HUES64 (cell line): ENCODE measurements at regions not wholly inside any gene's neighbourhood (a gene's known extent, or its start where the extent isn't known, plus 50 kb on each side); places are given as distances from the start of the nearest gene placed in this dataset.
A peak's percentile ranks its signal among the peaks of the same experiment; 100 is the strongest.

Experiments used
- H3K27ac ChIP-seq: 2 replicates; pipeline ENCODE4 v1.7.0; 2013; ENCODE audit warnings: low read depth, low read length, inconsistent platforms
- H3K27me3 ChIP-seq: 2 replicates; pipeline ENCODE4 v1.6.1; 2013; ENCODE audit warnings: mild to moderate bottlenecking, low read length; ENCODE audit not compliant: insufficient read depth
- H3K36me3 ChIP-seq: 2 replicates; pipeline ENCODE4 v1.6.1; 2013; ENCODE audit warnings: mild to moderate bottlenecking, low read length; ENCODE audit not compliant: insufficient read depth
- H3K4me1 ChIP-seq: 2 replicates; pipeline ENCODE4 v1.6.1; 2013; ENCODE audit warnings: mild to moderate bottlenecking, low read length, moderate library complexity; ENCODE audit not compliant: insufficient read depth
- H3K4me3 ChIP-seq: 2 replicates; pipeline ENCODE4 v1.5.1; 2013; ENCODE audit warnings: mild to moderate bottlenecking, low read length, moderate library complexity
- H3K9ac ChIP-seq: 2 replicates; pipeline ENCODE4 v1.6.1; 2013; ENCODE audit warnings: mild to moderate bottlenecking, low read depth, low read length
- H3K9me3 ChIP-seq: 2 replicates; pipeline ENCODE4 v1.6.1; 2013; ENCODE audit warnings: low read depth, low read length; ENCODE audit not compliant: insufficient read depth
- WGBS: fragments of 150-250, 120-280 bp; methylation state at CpG from one replicate; pipeline ENCODE4 v1.1.7; 2013; ENCODE audit warnings: missing lambda C conversion rate; 5-methylcytosine and 5-hydroxymethylcytosine counted together

- Histone ChIP-seq H3K36me3 (no peaks in the 10 kb centered on the region), H3K9ac (no peak overlapping the region), H3K27ac (no peak overlapping the region), H3K4me3 (no peak overlapping the region), H3K4me1 (peaks cover 4% of the 10 kb centered on the region; the same call in 1 of the 2 replicates), H3K9me3 (no peaks in the 10 kb centered on the region), H3K27me3 (no peaks in the 10 kb centered on the region)
- WGBS: 87% methylated on average over 3 of the region's 3 CpGs
Measured at GRCh38 chr9:118946669-118947068, 422.6 kb downstream of the BRINP1 start.

GRCh38 chr9:118954857-118955256 lies 414.4 kb downstream of the BRINP1 start:
- Histone ChIP-seq H3K27ac (no peak overlapping the region), H3K9me3 (no peaks in the 10 kb centered on the region), H3K4me3 (no peak overlapping the region), H3K4me1 (no peaks in the 10 kb centered on the region), H3K9ac (no peak overlapping the region), H3K27me3 (no peaks in the 10 kb centered on the region), H3K36me3 (no peaks in the 10 kb centered on the region)
- 88% methylated on average over 2 of the region's 2 CpGs for WGBS

- 87% methylated on average over 2 of the region's 3 CpGs for WGBS
- H3K27ac ChIP-seq: no peak overlapping the region
- no peaks in the 10 kb centered on the region for H3K36me3 ChIP-seq
- H3K9ac ChIP-seq: no peak overlapping the region
- no peak overlapping the region for H3K4me3 ChIP-seq
- peaks cover 9% of the 10 kb centered on the region; the same call in 1 of the 2 replicates for H3K4me1 ChIP-seq
- no peaks in the 10 kb centered on the region for H3K9me3 ChIP-seq
- H3K27me3 ChIP-seq: no peaks in the 10 kb centered on the region
Measured at GRCh38 chr9:118957585-118957984, 411.6 kb downstream of the BRINP1 start.

GRCh38 chr9:118959366-118959765 lies 409.9 kb downstream of the BRINP1 start:
- 81% methylated on average over 5 of the region's 5 CpGs for WGBS

GRCh38 chr9:118961857-118962256 lies 407.4 kb downstream of the BRINP1 start:
- Histone ChIP-seq H3K9ac (no peak overlapping the region), H3K27me3 (no peaks in the 10 kb centered on the region), H3K9me3 (no peaks in the 10 kb centered on the region), H3K4me3 (no peak overlapping the region), H3K4me1 (peaks cover 9% of the 10 kb centered on the region; the same call in 1 of the 2 replicates), H3K36me3 (no peaks in the 10 kb centered on the region), H3K27ac (no peak overlapping the region)
- WGBS: 21% methylated on average over 1 of the region's 1 CpG

More at GRCh38 chr9:118959366-118959765, 409.9 kb downstream of the BRINP1 start:
- Histone ChIP-seq H3K27me3 (no peaks in the 10 kb centered on the region), H3K9ac (no peak overlapping the region), H3K36me3 (no peaks in the 10 kb centered on the region), H3K9me3 (no peaks in the 10 kb centered on the region), H3K27ac (no peak overlapping the region), H3K4me1 (peaks cover 9% of the 10 kb centered on the region; the same call in 1 of the 2 replicates), H3K4me3 (no peak overlapping the region)

GRCh38 chr9:118962426-118962825 lies 406.8 kb downstream of the BRINP1 start:
- Histone ChIP-seq H3K9ac (no peak overlapping the region), H3K4me3 (no peak overlapping the region), H3K4me1 (peaks cover 9% of the 10 kb centered on the region; the same call in 1 of the 2 replicates), H3K27me3 (no peaks in the 10 kb centered on the region), H3K27ac (peak overlapping the region; percentile 54; the same call in 1 of the 2 replicates), H3K9me3 (no peaks in the 10 kb centered on the region), H3K36me3 (no peaks in the 10 kb centered on the region)
- whole genome bisulfite sequencing: 85% methylated on average over 3 of the region's 3 CpGs

- H3K9me3 ChIP-seq: no peaks in the 10 kb centered on the region
- H3K4me3 ChIP-seq: no peak overlapping the region
- H3K36me3 ChIP-seq: no peaks in the 10 kb centered on the region
- no peak overlapping the region for H3K9ac ChIP-seq
- H3K27ac ChIP-seq: no peak overlapping the region
- 100% methylated on average over 2 of the region's 2 CpGs for WGBS
- no peaks in the 10 kb centered on the region for H3K27me3 ChIP-seq
- H3K4me1 ChIP-seq: peaks cover 9% of the 10 kb centered on the region; the same call in 1 of the 2 replicates
Measured at GRCh38 chr9:118963674-118964073, 405.6 kb downstream of the BRINP1 start.

- no peaks in the 10 kb centered on the region for H3K27me3 ChIP-seq
- H3K4me3 ChIP-seq: no peak overlapping the region
- no peaks in the 10 kb centered on the region for H3K36me3 ChIP-seq
- WGBS: 94% methylated on average over 2 of the region's 3 CpGs
- H3K9ac ChIP-seq: no peak overlapping the region
- H3K4me1 ChIP-seq: no peaks in the 10 kb centered on the region
- H3K27ac ChIP-seq: no peak overlapping the region
- H3K9me3 ChIP-seq: no peaks in the 10 kb centered on the region
Measured at GRCh38 chr9:118967901-118968300, 401.3 kb downstream of the BRINP1 start.

- WGBS: 100% methylated on average over 1 of the region's 1 CpG
- H3K4me1 ChIP-seq: peaks cover 5% of the 10 kb centered on the region
- H3K9ac ChIP-seq: no peak overlapping the region
- H3K27ac ChIP-seq: no peak overlapping the region
- H3K9me3 ChIP-seq: no peaks in the 10 kb centered on the region
- H3K27me3 ChIP-seq: no peaks in the 10 kb centered on the region
- H3K36me3 ChIP-seq: no peaks in the 10 kb centered on the region
- no peak overlapping the region for H3K4me3 ChIP-seq
Measured at GRCh38 chr9:118975736-118976135, 393.5 kb downstream of the BRINP1 start.

GRCh38 chr9:118976160-118976559 lies 393.1 kb downstream of the BRINP1 start:
- Histone ChIP-seq H3K4me1 (peaks cover 9% of the 10 kb centered on the region), H3K9ac (no peak overlapping the region), H3K27me3 (no peaks in the 10 kb centered on the region), H3K4me3 (no peak overlapping the region), H3K9me3 (no peaks in the 10 kb centered on the region), H3K27ac (no peak overlapping the region), H3K36me3 (no peaks in the 10 kb centered on the region)
- 52% methylated on average over 2 of the region's 2 CpGs for WGBS

GRCh38 chr9:118984607-118985006 lies 384.6 kb downstream of the BRINP1 start:
- Histone ChIP-seq H3K4me1 (peaks cover 11% of the 10 kb centered on the region), H3K4me3 (no peak overlapping the region), H3K9me3 (no peaks in the 10 kb centered on the region), H3K9ac (no peak overlapping the region), H3K27ac (no peak overlapping the region), H3K36me3 (no peaks in the 10 kb centered on the region), H3K27me3 (no peaks in the 10 kb centered on the region)
- 89% methylated on average over 1 of the region's 1 CpG for WGBS

GRCh38 chr9:118985851-118986250 lies 383.4 kb downstream of the BRINP1 start:
- H3K9me3 ChIP-seq: no peaks in the 10 kb centered on the region
- H3K4me3 ChIP-seq: no peak overlapping the region
- H3K36me3 ChIP-seq: no peaks in the 10 kb centered on the region
- H3K27ac ChIP-seq: no peak overlapping the region
- peaks cover 5% of the 10 kb centered on the region; the same call in 1 of the 2 replicates for H3K4me1 ChIP-seq
- 100% methylated on average over 1 of the region's 1 CpG for WGBS
- H3K9ac ChIP-seq: no peak overlapping the region
- H3K27me3 ChIP-seq: no peaks in the 10 kb centered on the region
